WTC11 (cell line): ENCODE measurements at regions not wholly inside any gene's neighbourhood (a gene's known extent, or its start where the extent isn't known, plus 50 kb on each side); places are given as distances from the start of the nearest gene placed in this dataset.

ENCODE experiments used
- ATAC-seq: fragments of 200-7000 bp; cut with Tn5 transposase; 2 replicates; pipeline ENCODE4 v1.10.0; 2021; ENCODE audit warnings: mild to moderate bottlenecking, moderate library complexity
- CTCF ChIA-PET: fragments of 300-600 bp; sonication (Branson Sonifier 250); formaldehyde crosslinking; loops from one replicate; lab custom pipeline; 2021; ENCODE audit warnings: antibody characterized with exemption; lab: Charles Lee
- POLR2A ChIA-PET: fragments of 350-600 bp; sonication (Branson Sonifier 250); formaldehyde crosslinking; loops from one replicate; lab custom pipeline; 2021; ENCODE audit warnings: antibody characterized with exemption; lab: Charles Lee
- DNase-seq: peaks from one replicate; pipeline ENCODE4 v3.0.0; 2021; ENCODE audit warnings: low spot score
- H3K27ac Mint-ChIP-seq: 2 replicates; pipeline ENCODE4 v1.8.0; 2021; ENCODE audit warnings: mixed read lengths
- H3K27me3 Mint-ChIP-seq: 2 replicates; pipeline ENCODE4 v1.8.0; 2021; ENCODE audit warnings: low read depth, mild to moderate bottlenecking, moderate library complexity, mixed read lengths
- H3K36me3 Mint-ChIP-seq: 2 replicates; pipeline ENCODE4 v1.8.0; 2021; ENCODE audit warnings: mixed read lengths
- H3K4me1 Mint-ChIP-seq: 2 replicates; pipeline ENCODE4 v1.8.0; 2022; ENCODE audit warnings: mixed read lengths
- H3K4me3 Mint-ChIP-seq: 2 replicates; pipeline ENCODE4 v1.8.0; 2021; ENCODE audit warnings: mild to moderate bottlenecking, moderate library complexity, mixed read lengths
- H3K9me3 Mint-ChIP-seq: 2 replicates; pipeline ENCODE4 v1.8.0; 2021; ENCODE audit warnings: mixed read lengths
- ARID4B ChIP-seq: sonication (generic); formaldehyde crosslinking; IDR thresholded peaks from 2 replicates; pipeline ENCODE4 v1.8.0; 2023; ENCODE audit warnings: missing genetic modification reagents, mild to moderate bottlenecking, borderline replicate concordance
- CBFB ChIP-seq: sonication (generic); formaldehyde crosslinking; IDR thresholded peaks from 2 replicates; pipeline ENCODE4 v1.8.1; 2022; ENCODE audit warnings: mild to moderate bottlenecking, low read depth, missing genetic modification reagents
- E2F4 ChIP-seq: sonication (generic); formaldehyde crosslinking; IDR thresholded peaks from 2 replicates; pipeline ENCODE4 v1.8.1; 2022; ENCODE audit warnings: low read depth, mild to moderate bottlenecking, moderate library complexity, missing genetic modification reagents, borderline replicate concordance
- ETV6 ChIP-seq: sonication (generic); formaldehyde crosslinking; IDR thresholded peaks from 2 replicates; pipeline ENCODE4 v1.8.1; 2022; ENCODE audit warnings: mild to moderate bottlenecking, missing genetic modification reagents
- FOXP4 ChIP-seq: sonication (generic); formaldehyde crosslinking; IDR thresholded peaks from 2 replicates; pipeline ENCODE4 v1.8.0; 2022; ENCODE audit warnings: mild to moderate bottlenecking, missing genetic modification reagents
- IRF1 ChIP-seq: sonication (generic); formaldehyde crosslinking; IDR thresholded peaks from 2 replicates; pipeline ENCODE4 v1.8.0; 2023; ENCODE audit warnings: missing genetic modification reagents
- IRF2 ChIP-seq: sonication (generic); formaldehyde crosslinking; IDR thresholded peaks from 2 replicates; pipeline ENCODE4 v1.8.0; 2022; ENCODE audit warnings: low read depth, missing genetic modification reagents, borderline replicate concordance
- KAT7 ChIP-seq: sonication (generic); formaldehyde crosslinking; IDR thresholded peaks from 2 replicates; pipeline ENCODE4 v1.8.1; 2023; ENCODE audit warnings: missing genetic modification reagents, mild to moderate bottlenecking, borderline replicate concordance
- MXD4 ChIP-seq: fragments of 250-450 bp; sonication (Bioruptor Pico); IDR thresholded peaks from 2 replicates; pipeline ENCODE4 v1.8.0; 2021; ENCODE audit warnings: mild to moderate bottlenecking, moderate library complexity, borderline replicate concordance
- NR2C2 ChIP-seq: sonication (generic); formaldehyde crosslinking; IDR thresholded peaks from 2 replicates; pipeline ENCODE4 v1.8.0; 2022; ENCODE audit warnings: mild to moderate bottlenecking, missing genetic modification reagents
- TCF7 ChIP-seq: sonication (generic); formaldehyde crosslinking; IDR thresholded peaks from 2 replicates; pipeline ENCODE4 v1.8.0; 2022; ENCODE audit warnings: mild to moderate bottlenecking, low read depth, missing genetic modification reagents, moderate library complexity
- ZNF138 ChIP-seq: sonication (generic); formaldehyde crosslinking; conservative IDR thresholded peaks from 2 replicates; pipeline ENCODE4 v1.8.1; 2022; ENCODE audit warnings: mild to moderate bottlenecking, moderate library complexity, missing genetic modification reagents
- ZNF219 ChIP-seq: sonication (generic); formaldehyde crosslinking; IDR thresholded peaks from 2 replicates; pipeline ENCODE4 v1.8.0; 2023; ENCODE audit warnings: missing genetic modification reagents, mild to moderate bottlenecking, borderline replicate concordance
- ZNF396 ChIP-seq: fragments of 250-450 bp; sonication (Bioruptor Pico); IDR thresholded peaks from 2 replicates; pipeline ENCODE4 v1.8.0; 2021; ENCODE audit warnings: mild to moderate bottlenecking, moderate library complexity, borderline replicate concordance
- ZNF671 ChIP-seq: fragments of 250-450 bp; sonication (Bioruptor Pico); IDR thresholded peaks from 2 replicates; pipeline ENCODE4 v1.8.0; 2021; ENCODE audit warnings: mild to moderate bottlenecking

- TF ChIP-seq CBFB (CRISPR knock-in tag) (no peak), ZNF396 (CRISPR knock-in tag) (no peak), FOXP4 (no peak), ZNF671 (CRISPR knock-in tag) (no peak), IRF2 (no peak), KAT7 (CRISPR knock-in tag) (no peak), ETV6 (CRISPR knock-in tag) (no peak), ZNF138 (CRISPR knock-in tag) (no peak), E2F4 (no peak), NR2C2 (no peak), TCF7 (CRISPR knock-in tag) (no peak), ARID4B (CRISPR knock-in tag) (no peak), ZNF219 (CRISPR knock-in tag) (no peak), MXD4 (CRISPR knock-in tag) (no peak)
- Mint-ChIP-seq H3K27me3 (no peaks in the 10 kb centered on the region), H3K4me3 (no peak overlapping the region), H3K4me1 (peaks cover 4% of the 10 kb centered on the region), H3K27ac (no peak overlapping the region), H3K36me3 (no peaks in the 10 kb centered on the region), H3K9me3 (no peaks in the 10 kb centered on the region)
- ATAC-seq (no peak), DNase-seq (no peak)
- ChIA-PET CTCF (no interaction called here), POLR2A (no interaction called here)
Measured at GRCh38 chr10:113235508-113235907, 285.5 kb downstream of the TCF7L2 start.

GRCh38 chr10:113236998-113237397 is 287.0 kb downstream of the TCF7L2 start:
- TF ChIP-seq IRF1, result no peak
- ChIA-PET POLR2A (no interaction called here), CTCF (no interaction called here)
- DNase-seq (no peak), ATAC-seq (no peak)
- Mint-ChIP-seq H3K4me1 (peaks cover 4% of the 10 kb centered on the region), H3K36me3 (no peaks in the 10 kb centered on the region), H3K27me3 (no peaks in the 10 kb centered on the region), H3K9me3 (no peaks in the 10 kb centered on the region), H3K4me3 (no peak overlapping the region), H3K27ac (no peak overlapping the region)
